VCaP (cell line): ENCODE measurements at regions not wholly inside any gene's neighbourhood (a gene's known extent, or its start where the extent isn't known, plus 50 kb on each side); places are given as distances from the start of the nearest gene placed in this dataset.
"Not testable (repeated sequence)": the region's sequence is repeated elsewhere in the genome, so short reads cannot be mapped to it uniquely, and the experiment has no call there.

Experiments used
- H3K27ac ChIP-seq: fragments of 450-650 bp; 2 replicates; pipeline ENCODE4 v1.5.1; 2017
- CTCF ChIP-seq: fragments of 450-650 bp; conservative IDR thresholded peaks from 2 replicates; pipeline ENCODE4 v1.5.1; 2017; ENCODE audit warnings: mild to moderate bottlenecking, moderate library complexity

GRCh38 chr10:30745953-30746352, 116.4 kb upstream of the LYZL2 start:
- no peak for TF ChIP-seq CTCF

GRCh38 chr10:30744106-30744505, 114.6 kb upstream of the LYZL2 start:
- no peak overlapping the region for H3K27ac ChIP-seq
- TF ChIP-seq CTCF = no peak

More at GRCh38 chr10:30745953-30746352, 116.4 kb upstream of the LYZL2 start:
- H3K27ac ChIP-seq = no peak overlapping the region

GRCh38 chr10:30743586-30743985, 114.0 kb upstream of the LYZL2 start:
- H3K27ac ChIP-seq = no peak overlapping the region
- TF ChIP-seq CTCF = no peak

GRCh38 chr10:30742471-30742870, 112.9 kb upstream of the LYZL2 start:
- no peak for TF ChIP-seq CTCF
- H3K27ac ChIP-seq = no peak overlapping the region

- not testable (repeated sequence) for H3K27ac ChIP-seq
Observed at GRCh38 chr10:30740774-30741173, 111.2 kb upstream of the LYZL2 start.

- TF ChIP-seq CTCF = no peak
- no peak overlapping the region for H3K27ac ChIP-seq
Observed at GRCh38 chr10:30738416-30738815, 108.9 kb upstream of the LYZL2 start.

GRCh38 chr10:30737931-30738391, 108.4 kb upstream of the LYZL2 start:
- H3K27ac ChIP-seq = no peak overlapping the region
- TF ChIP-seq CTCF = no peak

- TF ChIP-seq CTCF = no peak
- H3K27ac ChIP-seq = no peak overlapping the region
Observed at GRCh38 chr10:30736685-30737232, 107.2 kb upstream of the LYZL2 start.
